Upper lobe of left lung (tissue), 6 donors: ENCODE measurements at regions not wholly inside any gene's neighbourhood (a gene's known extent, or its start where the extent isn't known, plus 50 kb on each side); places are given as distances from the start of the nearest gene placed in this dataset.

Experiments used
- ATAC-seq, 2 donors: fragments of 200-7000 bp; cut with Tn5 transposase; one replicate each; pipeline ENCODE4 v1.9.1; 2022; ENCODE audit warnings: mild to moderate bottlenecking in 2 of 2, moderate library complexity in 2 of 2; ENCODE audit not compliant: low FRiP score in 2 of 2
- DNase-seq, 2 donors: peaks; one replicate each; pipeline ENCODE4 v3.0.0-alpha.2; 2019 to 2020
- H3K27ac ChIP-seq, 4 donors: fragments of 200-600 bp; sonication (generic); one replicate each; pipeline ENCODE4 v1.5.1; 2016 to 2019
- H3K27me3 ChIP-seq, 4 donors: fragments of 200-600 bp; sonication (generic); one replicate each; pipeline ENCODE4 v1.5.1; 2017 to 2019
- H3K36me3 ChIP-seq, 4 donors: fragments of 200-600 bp; sonication (generic); one replicate each; pipeline ENCODE4 v1.5.1; 2016 to 2019
- H3K4me1 ChIP-seq, 4 donors: fragments of 200-600 bp; sonication (generic); one replicate each; pipeline ENCODE4 v1.5.1; 2018 to 2019
- H3K4me3 ChIP-seq, 4 donors: fragments of 200-600 bp; sonication (generic); one replicate each; pipeline ENCODE4 v1.5.1; 2017 to 2019; ENCODE audit warnings: mild to moderate bottlenecking in 2 of 4, moderate library complexity in 1 of 4
- H3K9me3 ChIP-seq, 4 donors: fragments of 200-600 bp; sonication (generic); one replicate each; pipeline ENCODE4 v1.5.1; 2018 to 2019
- CTCF ChIP-seq, 6 experiments: fragments of 450-650 bp in 4 of 6; fragments of 200-600 bp in 2 of 6; sonication (generic) in 2 of 6; IDR thresholded peaks; one replicate each; pipeline ENCODE4 v1.5.1; 2016 to 2019; ENCODE audit warnings: antibody characterized with exemption in 6 of 6
- EP300 ChIP-seq, 4 donors: sonication (generic); formaldehyde crosslinking; IDR thresholded peaks; one replicate each; pipeline ENCODE4 v1.5.1; 2017; ENCODE audit warnings: antibody characterized with exemption in 4 of 4, control low read depth in 2 of 4
- POLR2A ChIP-seq, 4 donors: fragments of 450-650 bp; IDR thresholded peaks; one replicate each; pipeline ENCODE4 v1.5.1; 2016 to 2017; ENCODE audit warnings: antibody characterized with exemption in 4 of 4, mild to moderate bottlenecking in 2 of 4
- POLR2AphosphoS5 ChIP-seq, 2 donors: sonication (generic); formaldehyde crosslinking; IDR thresholded peaks; one replicate each; pipeline ENCODE4 v1.5.1; 2017; ENCODE audit warnings: antibody characterized with exemption in 2 of 2
- WGBS, 2 donors: methylation state at CpG; one replicate each; pipeline ENCODE4 v1.1.5; 2017 to 2018; 5-methylcytosine and 5-hydroxymethylcytosine counted together
- donor health status: DM: no; HTN: no; CAD: no; lungs with moderate emphysema.
- donor health status: DM: no; HTN: yes; CAD: no; lungs with severe emphysema.

GRCh38 chr16:51429041-51429440 is 278.0 kb upstream of the SALL1 start:
- TF ChIP-seq POLR2A (IDR thresholded peaks at IDR 0.05) = no peak
- no peak for TF ChIP-seq EP300 (IDR thresholded peaks at IDR 0.05)
- no peak for TF ChIP-seq POLR2AphosphoS5 (IDR thresholded peaks at IDR 0.05)
- no peak for TF ChIP-seq CTCF (IDR thresholded peaks at IDR 0.05)
- Histone ChIP-seq H3K27me3 (no peaks in the 10 kb centered on the region), H3K36me3 (no peaks in the 10 kb centered on the region), H3K4me1 (no peaks in the 10 kb centered on the region), H3K4me3 (no peak overlapping the region), H3K9me3 (no peaks in the 10 kb centered on the region), H3K27ac (no peak overlapping the region)
- 66 to 78% methylated on average over 2 of the region's 2 CpGs for WGBS, 2 donors
- DNase-seq = no peak
- ATAC-seq = no peak

GRCh38 chr16:51427085-51427484 is 276.0 kb upstream of the SALL1 start:
- no peaks in the 10 kb centered on the region for H3K4me1 ChIP-seq
- TF ChIP-seq POLR2A (IDR thresholded peaks at IDR 0.05) (no peak), CTCF (IDR thresholded peaks at IDR 0.05) (no peak), EP300 (IDR thresholded peaks at IDR 0.05) (no peak), POLR2AphosphoS5 (IDR thresholded peaks at IDR 0.05) (no peak)
- H3K4me3 ChIP-seq = no peak overlapping the region
- DNase-seq (no peak), ATAC-seq (no peak)
- H3K9me3 ChIP-seq = no peaks in the 10 kb centered on the region
- no peaks in the 10 kb centered on the region for H3K36me3 ChIP-seq
- H3K27me3 ChIP-seq = no peaks in the 10 kb centered on the region
- WGBS, 2 donors = 19 to 23% methylated on average over 1 of the region's 1 CpG
- H3K27ac ChIP-seq = no peak overlapping the region

GRCh38 chr16:51426276-51426675 is 275.2 kb upstream of the SALL1 start:
- Histone ChIP-seq H3K4me1 (no peaks in the 10 kb centered on the region), H3K27ac (no peak overlapping the region), H3K9me3 (no peaks in the 10 kb centered on the region), H3K36me3 (no peaks in the 10 kb centered on the region), H3K27me3 (no peaks in the 10 kb centered on the region), H3K4me3 (no peak overlapping the region)
- WGBS, 2 donors = 36 to 37% methylated on average over 5 of the region's 5 CpGs
- DNase-seq (no peak), ATAC-seq (no peak)
- TF ChIP-seq POLR2AphosphoS5 (IDR thresholded peaks at IDR 0.05) = no peak
- TF ChIP-seq CTCF (IDR thresholded peaks at IDR 0.05) = no peak

- no peaks in the 10 kb centered on the region for H3K4me1 ChIP-seq
- no peak for TF ChIP-seq POLR2A (IDR thresholded peaks at IDR 0.05)
- no peak for TF ChIP-seq POLR2AphosphoS5 (IDR thresholded peaks at IDR 0.05)
- no peak for TF ChIP-seq CTCF (IDR thresholded peaks at IDR 0.05)
- TF ChIP-seq EP300 (IDR thresholded peaks at IDR 0.05) = no peak
- H3K27ac ChIP-seq = no peak overlapping the region
- no peaks in the 10 kb centered on the region for H3K9me3 ChIP-seq
- H3K4me3 ChIP-seq = no peak overlapping the region
- no peaks in the 10 kb centered on the region for H3K36me3 ChIP-seq
- 39 to 55% methylated on average over 2 of the region's 2 CpGs for WGBS, 2 donors
- no peaks in the 10 kb centered on the region for H3K27me3 ChIP-seq
- ATAC-seq = no peak
- no peak for DNase-seq
Measured at GRCh38 chr16:51420247-51420646, 269.2 kb upstream of the SALL1 start.

GRCh38 chr16:51419768-51420167 is 268.7 kb upstream of the SALL1 start:
- no peak for TF ChIP-seq CTCF (IDR thresholded peaks at IDR 0.05)
- TF ChIP-seq POLR2A (IDR thresholded peaks at IDR 0.05) = no peak
- TF ChIP-seq POLR2AphosphoS5 (IDR thresholded peaks at IDR 0.05) = no peak
- TF ChIP-seq EP300 (IDR thresholded peaks at IDR 0.05) = no peak
- H3K4me3 ChIP-seq = no peak overlapping the region
- H3K27me3 ChIP-seq = no peaks in the 10 kb centered on the region
- no peaks in the 10 kb centered on the region for H3K4me1 ChIP-seq
- H3K36me3 ChIP-seq = no peaks in the 10 kb centered on the region
- H3K9me3 ChIP-seq = no peaks in the 10 kb centered on the region
- no peak overlapping the region for H3K27ac ChIP-seq
- 32 to 67% methylated on average over 2 of the region's 2 CpGs for WGBS, 2 donors
- ATAC-seq (no peak), DNase-seq (no peak)
